Ishikawa (cell line): ENCODE measurements at regions not wholly inside any gene's neighbourhood (a gene's known extent, or its start where the extent isn't known, plus 50 kb on each side); places are given as distances from the start of the nearest gene placed in this dataset.

ENCODE experiments used
- CEBPB ChIP-seq: IDR thresholded peaks from 2 replicates; pipeline ENCODE4 v1.6.1; 2012
- CREB1 ChIP-seq: IDR thresholded peaks from 2 replicates; pipeline ENCODE4 v1.6.1; 2012; ENCODE audit warnings: low read depth
- EGR1 ChIP-seq: IDR thresholded peaks from 2 replicates; pipeline ENCODE4 v1.6.1; 2012
- EP300 ChIP-seq: IDR thresholded peaks from 2 replicates; pipeline ENCODE4 v1.6.1; 2012; ENCODE audit warnings: borderline replicate concordance
- FOXM1 ChIP-seq: IDR thresholded peaks from 2 replicates; pipeline ENCODE4 v1.6.1; 2012; ENCODE audit warnings: low read depth, borderline replicate concordance
- NFIC ChIP-seq: IDR thresholded peaks from 2 replicates; pipeline ENCODE4 v1.6.1; 2012
- RAD21 ChIP-seq: IDR thresholded peaks from 2 replicates; pipeline ENCODE4 v1.6.1; 2012; ENCODE audit warnings: low read depth
- TAF1 ChIP-seq: IDR thresholded peaks from 2 replicates; pipeline ENCODE4 v1.6.1; 2012; ENCODE audit warnings: low read depth, mild to moderate bottlenecking
- TCF12 ChIP-seq: IDR thresholded peaks from 2 replicates; pipeline ENCODE4 v1.6.1; 2012; ENCODE audit warnings: low read depth
- TEAD4 ChIP-seq: IDR thresholded peaks from 2 replicates; pipeline ENCODE4 v1.6.1; 2012
- YY1 ChIP-seq: IDR thresholded peaks from 2 replicates; pipeline ENCODE4 v1.6.1; 2012; ENCODE audit warnings: low read depth
- ZBTB7A ChIP-seq: IDR thresholded peaks from 2 replicates; pipeline ENCODE4 v1.6.1; 2012; ENCODE audit warnings: low read depth
- TF ChIP-seq, protein P1 (sequence below): IDR thresholded peaks from 2 replicates; pipeline ENCODE4 v1.6.1; 2012
- TF ChIP-seq, protein P2 (sequence below): IDR thresholded peaks from 2 replicates; pipeline ENCODE4 v1.6.1; 2012
- TF ChIP-seq, protein P3 (sequence below): IDR thresholded peaks from 2 replicates; pipeline ENCODE4 v1.6.1; 2012; ENCODE audit warnings: low read depth, mild to moderate bottlenecking

DNA sequence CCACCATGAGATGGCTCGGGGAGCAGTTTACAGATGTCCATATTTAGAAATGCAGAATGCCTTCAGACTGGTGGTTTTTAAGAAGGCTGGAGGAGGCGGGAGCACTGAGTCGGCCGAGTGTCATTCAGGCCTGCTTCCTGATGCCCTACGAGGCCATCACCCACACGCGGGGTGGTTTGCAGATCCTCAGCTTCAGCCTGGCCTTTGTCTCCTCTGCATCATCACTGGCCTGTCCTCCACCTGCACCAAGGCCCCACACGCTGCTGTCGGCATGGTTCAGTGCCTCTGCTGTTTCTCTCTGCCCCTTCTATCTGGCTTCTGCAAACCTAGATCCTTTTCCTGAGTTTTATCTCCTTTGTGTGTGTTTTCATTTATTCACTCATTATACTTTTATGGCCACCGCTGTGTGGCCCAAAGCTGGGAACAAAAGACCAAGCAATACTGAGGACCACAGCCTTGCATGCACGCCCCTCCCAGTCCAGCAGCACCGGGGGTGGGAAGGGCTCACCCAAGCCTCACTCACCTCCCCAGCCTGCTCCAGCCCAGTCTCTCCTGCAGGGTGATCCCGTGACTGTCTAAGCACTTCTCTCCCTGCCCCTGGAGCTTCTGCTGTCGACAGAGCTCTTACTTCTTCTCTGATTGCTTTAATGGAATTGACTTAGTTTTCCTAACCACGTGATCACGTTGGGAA, 240.8 kb downstream of the TEX29 start:
- TF ChIP-seq ZBTB7A (no peak), CREB1 (no peak), TAF1 (no peak), FOXM1 (no peak), RAD21 (no peak), TCF12 (no peak), NFIC (no peak), YY1 (no peak), TEAD4 (no peak)
- TF ChIP-seq, protein P1, sequence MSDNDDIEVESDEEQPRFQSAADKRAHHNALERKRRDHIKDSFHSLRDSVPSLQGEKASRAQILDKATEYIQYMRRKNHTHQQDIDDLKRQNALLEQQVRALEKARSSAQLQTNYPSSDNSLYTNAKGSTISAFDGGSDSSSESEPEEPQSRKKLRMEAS = no peak
- TF ChIP-seq, protein P2, sequence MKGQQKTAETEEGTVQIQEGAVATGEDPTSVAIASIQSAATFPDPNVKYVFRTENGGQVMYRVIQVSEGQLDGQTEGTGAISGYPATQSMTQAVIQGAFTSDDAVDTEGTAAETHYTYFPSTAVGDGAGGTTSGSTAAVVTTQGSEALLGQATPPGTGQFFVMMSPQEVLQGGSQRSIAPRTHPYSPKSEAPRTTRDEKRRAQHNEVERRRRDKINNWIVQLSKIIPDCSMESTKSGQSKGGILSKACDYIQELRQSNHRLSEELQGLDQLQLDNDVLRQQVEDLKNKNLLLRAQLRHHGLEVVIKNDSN = no peak
- TF ChIP-seq, protein P3, sequence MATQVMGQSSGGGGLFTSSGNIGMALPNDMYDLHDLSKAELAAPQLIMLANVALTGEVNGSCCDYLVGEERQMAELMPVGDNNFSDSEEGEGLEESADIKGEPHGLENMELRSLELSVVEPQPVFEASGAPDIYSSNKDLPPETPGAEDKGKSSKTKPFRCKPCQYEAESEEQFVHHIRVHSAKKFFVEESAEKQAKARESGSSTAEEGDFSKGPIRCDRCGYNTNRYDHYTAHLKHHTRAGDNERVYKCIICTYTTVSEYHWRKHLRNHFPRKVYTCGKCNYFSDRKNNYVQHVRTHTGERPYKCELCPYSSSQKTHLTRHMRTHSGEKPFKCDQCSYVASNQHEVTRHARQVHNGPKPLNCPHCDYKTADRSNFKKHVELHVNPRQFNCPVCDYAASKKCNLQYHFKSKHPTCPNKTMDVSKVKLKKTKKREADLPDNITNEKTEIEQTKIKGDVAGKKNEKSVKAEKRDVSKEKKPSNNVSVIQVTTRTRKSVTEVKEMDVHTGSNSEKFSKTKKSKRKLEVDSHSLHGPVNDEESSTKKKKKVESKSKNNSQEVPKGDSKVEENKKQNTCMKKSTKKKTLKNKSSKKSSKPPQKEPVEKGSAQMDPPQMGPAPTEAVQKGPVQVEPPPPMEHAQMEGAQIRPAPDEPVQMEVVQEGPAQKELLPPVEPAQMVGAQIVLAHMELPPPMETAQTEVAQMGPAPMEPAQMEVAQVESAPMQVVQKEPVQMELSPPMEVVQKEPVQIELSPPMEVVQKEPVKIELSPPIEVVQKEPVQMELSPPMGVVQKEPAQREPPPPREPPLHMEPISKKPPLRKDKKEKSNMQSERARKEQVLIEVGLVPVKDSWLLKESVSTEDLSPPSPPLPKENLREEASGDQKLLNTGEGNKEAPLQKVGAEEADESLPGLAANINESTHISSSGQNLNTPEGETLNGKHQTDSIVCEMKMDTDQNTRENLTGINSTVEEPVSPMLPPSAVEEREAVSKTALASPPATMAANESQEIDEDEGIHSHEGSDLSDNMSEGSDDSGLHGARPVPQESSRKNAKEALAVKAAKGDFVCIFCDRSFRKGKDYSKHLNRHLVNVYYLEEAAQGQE = no peak

DNA sequence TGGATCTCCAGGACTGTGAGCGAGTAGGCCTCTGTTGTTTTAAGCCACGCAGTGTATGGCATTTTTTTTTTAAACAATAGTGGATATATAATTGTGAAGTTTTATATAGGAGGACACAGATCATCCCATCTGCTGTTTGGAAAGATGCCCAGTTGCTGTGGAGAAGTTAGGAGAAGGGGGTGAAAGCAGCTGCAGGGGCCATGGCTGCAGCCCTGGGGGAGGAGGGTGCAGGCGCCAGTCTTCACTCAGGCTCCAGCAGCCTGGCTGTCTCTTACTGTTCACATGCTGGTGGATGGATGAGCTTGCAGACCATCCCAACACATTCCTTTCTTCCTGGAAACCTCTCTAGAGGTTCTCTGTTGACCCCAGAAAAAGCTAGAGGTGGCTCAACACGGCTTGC, 242.3 kb downstream of the TEX29 start:
- no peak for TF ChIP-seq ZBTB7A
- TF ChIP-seq FOXM1 = no peak
- no peak for TF ChIP-seq EP300
- TF ChIP-seq, protein P2 = no peak
- no peak for TF ChIP-seq TEAD4
- TF ChIP-seq RAD21 = no peak
- TF ChIP-seq, protein P1 = no peak

- TF ChIP-seq TAF1 = no peak
These were observed 244.2 kb downstream of the TEX29 start for GRCh38 chr13:111564606-111565005.

- TF ChIP-seq CREB1 = no peak
- no peak for TF ChIP-seq TAF1
These were observed 245.0 kb downstream of the TEX29 start for GRCh38 chr13:111565400-111565799.

GRCh38 chr13:111566567-111566966, 246.1 kb downstream of the TEX29 start:
- TF ChIP-seq, protein P2 = no peak
- TF ChIP-seq TCF12 = no peak
- no peak for TF ChIP-seq NFIC
- no peak for TF ChIP-seq EP300
- TF ChIP-seq, protein P1 = no peak
- no peak for TF ChIP-seq CEBPB
- no peak for TF ChIP-seq CREB1
- no peak for TF ChIP-seq TAF1
- TF ChIP-seq, protein P3 = no peak
- TF ChIP-seq YY1 = no peak

- TF ChIP-seq YY1 = no peak
- no peak for TF ChIP-seq TEAD4
- TF ChIP-seq NFIC = no peak
- no peak for TF ChIP-seq TCF12
- no peak for TF ChIP-seq EGR1
- TF ChIP-seq CEBPB = no peak
- TF ChIP-seq, protein P3 = no peak
- TF ChIP-seq TAF1 = no peak
- no peak for TF ChIP-seq ZBTB7A
These were observed 247.2 kb downstream of the TEX29 start for GRCh38 chr13:111567637-111568036.
